Right cardiac atrium (tissue), 5 donors: ENCODE measurements at regions not wholly inside any gene's neighbourhood (a gene's known extent, or its start where the extent isn't known, plus 50 kb on each side); places are given as distances from the start of the nearest gene placed in this dataset.

Experiments
- ATAC-seq, 2 donors: fragments of 200-7000 bp; cut with Tn5 transposase; one replicate each; pipeline versions ENCODE4 v1.8.0 to v1.9.1; 2020; ENCODE audit warnings: moderate library complexity in 2 of 2, mild to moderate bottlenecking in 1 of 2
- DNase-seq, 3 donors: peaks; one replicate each; pipeline ENCODE4 v3.0.0-alpha.2; 2020
- H3K27ac ChIP-seq: one replicate; pipeline ENCODE4 v1.5.1; 2013; ENCODE audit warnings: mild to moderate bottlenecking, low read length, control low read depth, moderate library complexity
- H3K27me3 ChIP-seq: one replicate; pipeline ENCODE4 v1.6.1; 2013; ENCODE audit not compliant: control insufficient read depth, insufficient read depth
- H3K4me1 ChIP-seq: one replicate; pipeline ENCODE4 v1.6.1; 2013; ENCODE audit warnings: low read length; ENCODE audit not compliant: control insufficient read depth, insufficient read depth
- H3K4me3 ChIP-seq: one replicate; pipeline ENCODE4 v1.5.1; 2013; ENCODE audit warnings: low read length, control low read depth
- H3K9me3 ChIP-seq: one replicate; pipeline ENCODE4 v1.6.1; 2013; ENCODE audit warnings: low read length; ENCODE audit not compliant: control insufficient read depth
- WGBS: extraction: QIAGEN DNeasy Blood & Tissue Kit; methylation state at CpG from one replicate; pipeline ENCODE4 v1.1.7; 2013; 5-methylcytosine and 5-hydroxymethylcytosine counted together
- intact Hi-C, 4 donors: fragments of 100-400 bp; cut with DNase I; formaldehyde crosslinking; loops; one replicate each; pipeline versions ENCODE4 v1.11.0 to v1.14.0; 2022 to 2023
- donor health status: healthy with polysubstance abuse.
- donor health status: DM: no; HTN: yes; CAD: no.
- donor health status: DM: no; HTN: no; CAD: no.
- donor health status: DM: no; HTN: yes; CAD: no; lungs with severe emphysema.
- donor health status: DM: yes; HTN: yes; CAD: no.

DNA sequence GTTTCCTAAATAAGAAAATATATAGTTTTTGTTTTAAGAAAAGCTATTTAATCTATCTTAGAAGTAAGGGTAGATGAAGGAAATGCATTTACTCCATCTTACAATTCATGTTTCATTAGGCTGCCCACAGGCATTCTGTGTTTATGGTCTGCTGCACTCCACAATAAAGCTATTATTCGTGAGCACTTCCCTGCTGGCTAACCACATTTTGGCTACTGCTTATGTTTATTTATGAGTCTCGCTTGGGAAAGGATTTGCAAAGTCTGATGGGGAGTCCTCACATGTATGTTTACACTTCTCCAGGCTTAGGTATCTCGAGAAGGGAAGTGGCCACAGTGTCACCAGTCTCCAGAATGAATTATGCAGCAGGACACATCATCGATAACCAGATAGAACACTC, 260.8 kb upstream of the VCX start:
- Histone ChIP-seq H3K9me3 (no peaks in the 10 kb centered on the region), H3K4me1 (no peaks in the 10 kb centered on the region), H3K27ac (no peak overlapping the region), H3K4me3 (no peak overlapping the region), H3K27me3 (no peaks in the 10 kb centered on the region)
- ATAC-seq (no peak), DNase-seq (no peak)
- intact Hi-C loops: no loop called here
- WGBS: 53% methylated on average over 4 of the region's 4 CpGs

DNA sequence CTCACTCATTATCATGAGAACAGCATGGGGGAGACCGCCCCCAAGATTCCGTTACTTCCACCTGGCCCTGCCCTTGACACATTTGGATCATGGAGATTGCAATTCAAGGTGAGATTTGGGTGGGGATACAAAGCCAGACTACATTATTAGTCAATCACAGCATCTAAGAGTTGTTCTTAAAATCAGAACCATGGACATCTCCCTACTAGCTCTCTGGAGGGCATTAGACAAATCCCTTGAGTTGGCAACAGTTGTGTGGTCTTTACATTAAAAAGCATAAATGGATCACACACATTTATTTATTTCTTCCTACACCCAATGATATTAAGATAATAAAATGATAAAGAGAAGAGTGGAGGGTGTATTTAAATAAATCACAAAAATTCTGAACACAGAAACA, 262.8 kb upstream of the VCX start:
- no peak for DNase-seq
- no peaks in the 10 kb centered on the region for H3K9me3 ChIP-seq
- no peak overlapping the region for H3K4me3 ChIP-seq
- no peak overlapping the region for H3K27ac ChIP-seq
- no peaks in the 10 kb centered on the region for H3K4me1 ChIP-seq
- intact Hi-C loops: no loop called here
- no peak for ATAC-seq
- WGBS: 53% methylated on average over 2 of the region's 2 CpGs
- H3K27me3 ChIP-seq: no peaks in the 10 kb centered on the region

GRCh38 chrX:7574325-7574724, 268.6 kb upstream of the VCX start:
- Histone ChIP-seq H3K9me3 (no peaks in the 10 kb centered on the region), H3K27me3 (no peaks in the 10 kb centered on the region), H3K4me1 (no peaks in the 10 kb centered on the region), H3K4me3 (no peak overlapping the region), H3K27ac (no peak overlapping the region)
- DNase-seq: no peak
- WGBS: 1% methylated on average over 3 of the region's 3 CpGs
- intact Hi-C loops: no loop called here
- ATAC-seq: no peak

DNA sequence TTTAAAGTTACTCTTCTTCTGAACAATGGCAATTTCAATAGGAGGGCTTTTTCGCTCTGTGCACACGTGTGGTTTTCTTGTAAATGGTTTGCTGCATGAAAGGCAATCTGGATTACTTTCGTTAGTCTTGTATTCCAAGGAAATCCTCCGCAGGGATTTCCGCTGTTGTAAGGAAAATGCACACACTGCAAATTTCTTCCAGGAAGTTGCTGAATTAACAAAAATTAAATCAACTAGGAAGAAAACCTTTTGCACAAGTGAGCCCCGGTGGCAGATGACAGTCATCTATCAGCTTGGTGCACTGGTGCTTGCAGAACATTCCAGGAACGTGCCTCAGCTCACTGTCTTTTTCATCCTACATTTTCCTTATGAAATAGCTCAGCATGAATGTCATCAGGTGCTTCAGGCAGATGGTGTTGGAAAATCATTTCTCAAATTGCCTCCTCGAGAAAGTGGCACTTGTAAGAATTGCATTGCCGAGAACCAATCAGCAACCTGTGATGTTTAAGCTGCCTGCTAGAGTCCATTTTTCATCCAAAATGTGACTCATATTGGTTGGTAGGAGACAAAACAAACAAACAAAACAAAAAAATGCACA, 272.4 kb upstream of the VCX start:
- Histone ChIP-seq H3K9me3 (no peaks in the 10 kb centered on the region), H3K27ac (no peak overlapping the region), H3K4me3 (no peak overlapping the region), H3K27me3 (no peaks in the 10 kb centered on the region), H3K4me1 (no peaks in the 10 kb centered on the region)
- intact Hi-C loops: no loop called here
- ATAC-seq (no peak), DNase-seq (no peak)
- 76% methylated on average over 9 of the region's 9 CpGs for WGBS

GRCh38 chrX:7568597-7568996, 274.4 kb upstream of the VCX start:
- no peaks in the 10 kb centered on the region for H3K27me3 ChIP-seq
- no peaks in the 10 kb centered on the region for H3K9me3 ChIP-seq
- intact Hi-C loops: no loop called here
- no peak for DNase-seq
- no peak overlapping the region for H3K4me3 ChIP-seq
- whole genome bisulfite sequencing: 83% methylated on average over 4 of the region's 4 CpGs
- ATAC-seq: no peak
- no peak overlapping the region for H3K27ac ChIP-seq
- H3K4me1 ChIP-seq: no peaks in the 10 kb centered on the region

GRCh38 chrX:7568130-7568529, 274.8 kb upstream of the VCX start:
- no peak overlapping the region for H3K4me3 ChIP-seq
- WGBS: 31% methylated on average over 3 of the region's 3 CpGs
- H3K9me3 ChIP-seq: no peaks in the 10 kb centered on the region
- ATAC-seq: no peak
- H3K27ac ChIP-seq: no peak overlapping the region
- DNase-seq: no peak
- no peaks in the 10 kb centered on the region for H3K27me3 ChIP-seq
- no peaks in the 10 kb centered on the region for H3K4me1 ChIP-seq
- intact Hi-C loops: no loop called here

DNA sequence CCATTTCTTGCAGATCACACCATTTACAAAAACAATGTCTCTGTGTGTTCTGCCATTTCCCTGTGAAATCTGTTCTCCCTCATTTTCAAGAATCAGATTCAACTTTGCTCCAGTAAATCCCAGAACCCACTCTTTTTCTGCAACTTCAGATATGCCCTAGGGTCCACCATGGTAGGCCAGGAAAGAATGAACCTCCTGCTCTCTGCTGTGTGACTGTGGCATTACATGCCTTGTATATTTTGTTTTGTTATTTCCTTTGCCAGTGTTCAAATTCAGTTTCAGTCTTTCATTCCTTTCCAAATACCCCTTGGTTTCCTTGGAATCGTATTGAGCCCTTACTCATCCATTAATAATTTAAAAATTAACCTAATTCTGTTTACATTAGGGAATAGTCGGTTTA, 290.2 kb upstream of the VCX start:
- Histone ChIP-seq H3K4me1 (no peaks in the 10 kb centered on the region), H3K27me3 (no peaks in the 10 kb centered on the region), H3K9me3 (no peaks in the 10 kb centered on the region), H3K27ac (no peak overlapping the region), H3K4me3 (no peak overlapping the region)
- no peak for DNase-seq
- intact Hi-C loops: no loop called here
- no peak for ATAC-seq
- WGBS: 65% methylated on average over 2 of the region's 2 CpGs

DNA sequence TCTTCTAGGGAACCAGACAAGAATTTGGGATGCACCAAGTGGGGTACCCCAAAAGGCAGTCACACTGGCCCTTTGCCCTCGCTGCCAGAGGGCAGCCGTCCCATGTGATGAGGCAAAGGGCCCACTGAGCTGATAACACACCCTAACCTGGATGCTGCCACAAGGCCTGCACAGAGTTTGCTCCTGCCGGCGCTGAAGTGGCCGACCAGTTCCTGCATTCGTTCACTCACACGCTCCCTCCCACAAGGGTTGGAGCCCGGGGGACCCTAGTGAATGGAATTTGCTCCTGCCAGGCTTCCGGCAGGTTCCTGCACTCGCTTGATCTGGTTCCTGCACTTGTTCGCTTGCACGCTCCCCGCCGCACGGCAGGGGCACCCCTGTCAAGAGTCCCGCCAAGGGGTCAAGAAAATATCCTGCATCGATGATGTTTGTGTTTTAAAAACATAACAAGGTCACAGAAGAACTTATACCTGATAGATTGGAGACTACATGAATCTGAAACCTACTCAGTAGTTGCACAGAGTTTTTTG, 296.4 kb upstream of the VCX start:
- H3K4me3 ChIP-seq: no peak overlapping the region
- ATAC-seq (no peak), DNase-seq (no peak)
- intact Hi-C loops: no loop called here
- H3K4me1 ChIP-seq: no peaks in the 10 kb centered on the region
- H3K27ac ChIP-seq: no peak overlapping the region
- no peaks in the 10 kb centered on the region for H3K27me3 ChIP-seq
- 91% methylated on average over 17 of the region's 17 CpGs for WGBS
- H3K9me3 ChIP-seq: no peaks in the 10 kb centered on the region

DNA sequence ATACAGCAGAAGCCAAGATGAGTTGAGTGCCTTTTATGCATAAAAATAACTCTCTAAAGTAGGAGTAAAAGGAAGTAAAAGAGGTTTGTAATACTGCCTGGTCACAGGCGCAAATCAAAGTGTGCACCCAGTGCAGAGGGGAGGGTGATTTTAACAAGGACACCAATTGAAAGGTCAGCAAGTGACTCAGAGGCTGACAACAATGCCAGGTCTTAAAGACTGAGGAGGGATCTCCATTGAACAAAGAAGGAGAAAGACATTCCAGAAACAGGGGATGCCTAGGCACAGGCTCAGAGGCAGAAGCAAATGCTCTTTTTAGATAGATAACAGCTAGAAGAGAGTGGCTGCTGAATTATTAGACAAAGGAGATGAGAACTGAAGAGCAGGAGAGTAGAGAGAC, 297.4 kb upstream of the VCX start:
- H3K27me3 ChIP-seq: no peaks in the 10 kb centered on the region
- 77% methylated on average over 1 of the region's 1 CpG for WGBS

DNA sequence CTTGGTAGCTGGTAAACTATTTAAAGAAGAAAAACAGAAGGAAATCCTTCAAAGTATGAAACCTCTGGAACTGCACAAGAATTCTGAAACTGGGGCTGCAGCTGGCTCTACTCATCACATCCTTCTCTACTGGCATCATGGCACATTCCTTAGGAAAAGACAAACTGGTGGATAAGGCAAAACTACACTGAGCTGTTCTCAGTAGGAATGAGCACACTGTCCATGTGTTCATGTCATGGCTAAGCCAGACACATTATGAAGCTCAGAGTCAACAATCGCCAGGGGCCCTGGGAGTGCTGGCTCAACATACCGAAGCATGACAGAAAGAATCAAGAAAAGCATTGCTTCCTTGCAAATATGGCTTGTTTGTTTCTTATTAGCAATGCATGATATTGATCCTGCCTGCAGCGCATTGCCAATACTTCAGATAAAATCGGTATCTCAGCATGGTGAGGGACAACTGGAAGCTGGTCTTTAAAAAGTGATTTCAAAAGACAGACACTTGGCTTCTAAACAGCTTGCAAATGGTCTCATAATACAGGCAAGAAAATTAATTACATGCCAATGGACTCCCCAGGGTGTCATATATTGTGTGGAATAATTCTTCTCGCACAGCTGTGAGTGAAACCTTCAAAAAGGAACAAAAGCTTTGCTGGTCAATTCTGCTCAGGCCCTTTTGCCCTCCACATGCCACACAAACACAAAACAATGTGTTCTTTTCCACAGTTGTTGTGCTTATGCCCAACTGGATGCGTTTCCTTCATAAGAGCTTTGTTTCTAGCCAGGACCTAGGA, 300.2 kb upstream of the VCX start:
- Histone ChIP-seq H3K4me1 (no peaks in the 10 kb centered on the region), H3K9me3 (no peaks in the 10 kb centered on the region), H3K4me3 (no peak overlapping the region), H3K27ac (no peak overlapping the region), H3K27me3 (no peaks in the 10 kb centered on the region)
- DNase-seq: no peak
- no peak for ATAC-seq
- intact Hi-C loops: no loop called here
- WGBS: 80% methylated on average over 6 of the region's 6 CpGs

More for the DNA sequence above, 297.4 kb upstream of the VCX start:
- Histone ChIP-seq H3K27ac (no peak overlapping the region), H3K9me3 (no peaks in the 10 kb centered on the region), H3K4me1 (no peaks in the 10 kb centered on the region), H3K4me3 (no peak overlapping the region)
- ATAC-seq (no peak), DNase-seq (no peak)
- intact Hi-C loops: no loop called here

- no peak overlapping the region for H3K4me3 ChIP-seq
- no peaks in the 10 kb centered on the region for H3K4me1 ChIP-seq
- intact Hi-C loops: no loop called here
- no peaks in the 10 kb centered on the region for H3K9me3 ChIP-seq
- ATAC-seq: no peak
- 62% methylated on average over 2 of the region's 2 CpGs for WGBS
- DNase-seq: no peak
- H3K27me3 ChIP-seq: no peaks in the 10 kb centered on the region
- no peak overlapping the region for H3K27ac ChIP-seq
These were observed 320.1 kb upstream of the VCX start for GRCh38 chrX:7522860-7523259.
